NCI-H446 (cell line): ENCODE measurements at regions not wholly inside any gene's neighbourhood (a gene's known extent, or its start where the extent isn't known, plus 50 kb on each side); places are given as distances from the start of the nearest gene placed in this dataset.

ENCODE experiments used
- DNase-seq, 2 experiments: peaks; one replicate each; lab custom pipeline; 2025; lab: John Stamatoyannopoulos, UW

- DNase-seq: no peak
Measured at GRCh38 chr3:182460303-182460702, 333.0 kb upstream of the ATP11B start.

DNA sequence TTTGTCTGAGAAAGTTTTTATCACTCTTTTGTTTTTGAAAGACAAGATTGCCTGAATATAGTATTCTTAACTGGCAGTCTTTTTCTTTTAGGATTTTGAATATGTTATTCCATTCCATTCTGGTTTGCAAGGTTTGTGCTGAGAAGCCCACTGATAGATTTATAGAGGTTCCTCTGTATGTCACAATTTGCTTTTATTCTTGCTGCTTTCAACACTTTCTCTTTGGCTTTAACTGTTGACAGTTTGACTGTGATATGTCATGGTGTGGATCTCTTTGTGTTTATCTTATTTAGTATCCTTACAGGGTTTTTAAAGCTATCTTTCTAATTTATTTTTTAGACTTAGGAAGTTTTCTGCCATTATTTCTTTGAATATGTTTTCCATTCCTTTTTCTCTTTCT is 331.2 kb upstream of the ATP11B start:
- no peak for DNase-seq

DNA sequence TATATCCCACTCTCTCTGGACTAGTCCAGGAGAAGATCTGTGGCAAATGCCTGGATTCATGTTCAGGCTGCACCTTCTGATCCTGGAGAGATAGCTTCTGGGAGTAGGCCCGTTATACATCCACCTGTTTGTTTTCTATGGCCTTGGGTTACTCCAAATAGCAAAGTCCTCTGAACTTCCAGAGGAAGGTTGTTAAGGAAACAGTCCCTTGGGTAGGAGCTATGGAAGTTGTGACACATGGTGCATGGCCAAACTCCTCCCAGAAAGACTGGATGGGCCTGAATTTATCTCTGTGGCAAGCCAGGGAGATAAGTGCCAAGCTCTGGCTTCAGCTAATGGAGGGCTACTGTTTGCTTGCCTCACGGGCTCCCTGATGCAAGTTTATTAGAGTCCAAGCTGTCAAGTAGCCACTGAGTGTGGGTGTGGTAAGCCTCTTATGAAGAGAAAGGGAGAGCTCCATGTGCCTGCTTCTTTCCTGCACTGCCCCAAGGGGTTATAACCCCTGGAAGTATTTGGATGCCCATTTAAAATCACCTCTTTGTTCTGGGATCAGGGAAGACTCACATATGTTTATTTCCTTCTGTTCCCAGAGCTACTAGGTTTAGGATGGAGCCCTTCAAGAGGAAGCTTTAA is 328.7 kb upstream of the ATP11B start:
- no peak for DNase-seq

- DNase-seq: no peak
Measured at GRCh38 chr3:182465301-182466185, 327.8 kb upstream of the ATP11B start.

- DNase-seq: no peak
Measured at GRCh38 chr3:182469086-182469485, 324.2 kb upstream of the ATP11B start.

- no peak for DNase-seq
Measured at GRCh38 chr3:182470187-182470586, 323.1 kb upstream of the ATP11B start.

DNA sequence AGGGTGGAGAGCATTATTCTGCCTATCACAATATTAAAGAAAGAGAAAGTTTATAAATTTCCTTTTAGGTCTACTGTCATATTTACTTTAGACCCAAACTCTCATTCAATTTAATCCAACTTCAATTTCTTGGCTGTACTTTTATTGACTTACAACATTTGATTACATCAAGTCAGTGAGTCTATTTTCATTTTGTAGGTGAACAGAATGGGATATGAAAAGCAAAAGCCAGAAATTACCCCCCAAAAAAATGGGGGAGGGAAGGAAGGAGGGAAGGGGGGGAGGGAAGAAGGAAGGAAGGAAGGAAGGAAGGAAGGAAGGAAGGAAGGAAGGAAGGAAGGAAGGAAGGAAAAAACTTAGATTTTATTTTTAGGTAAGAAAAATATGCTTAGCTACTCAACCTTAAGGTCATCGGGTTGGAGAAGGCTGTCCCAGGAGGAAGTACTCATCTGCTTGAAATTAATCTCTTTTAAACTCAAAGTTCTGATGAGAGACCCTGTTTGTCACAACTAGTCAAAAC is 320.1 kb upstream of the ATP11B start:
- DNase-seq: no peak

DNA sequence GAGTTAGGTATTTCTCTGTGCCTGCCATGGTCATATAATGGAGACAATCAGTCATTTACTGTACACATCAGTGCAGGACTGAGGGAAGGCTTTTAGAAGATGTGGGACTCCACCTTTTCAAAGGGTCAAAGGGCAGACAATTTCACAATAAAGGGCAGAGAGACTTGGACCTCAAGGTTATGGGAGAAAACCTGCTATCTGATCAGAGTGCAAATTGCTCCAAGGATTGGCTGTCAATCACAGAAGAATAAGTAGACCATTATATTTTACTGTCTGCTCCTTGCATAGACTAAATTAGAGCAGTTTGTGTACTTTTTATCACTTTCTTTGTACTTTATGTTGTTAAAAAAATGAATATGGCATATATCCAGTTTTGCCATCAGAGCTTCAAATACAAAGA is 314.9 kb upstream of the ATP11B start:
- DNase-seq: no peak

DNA sequence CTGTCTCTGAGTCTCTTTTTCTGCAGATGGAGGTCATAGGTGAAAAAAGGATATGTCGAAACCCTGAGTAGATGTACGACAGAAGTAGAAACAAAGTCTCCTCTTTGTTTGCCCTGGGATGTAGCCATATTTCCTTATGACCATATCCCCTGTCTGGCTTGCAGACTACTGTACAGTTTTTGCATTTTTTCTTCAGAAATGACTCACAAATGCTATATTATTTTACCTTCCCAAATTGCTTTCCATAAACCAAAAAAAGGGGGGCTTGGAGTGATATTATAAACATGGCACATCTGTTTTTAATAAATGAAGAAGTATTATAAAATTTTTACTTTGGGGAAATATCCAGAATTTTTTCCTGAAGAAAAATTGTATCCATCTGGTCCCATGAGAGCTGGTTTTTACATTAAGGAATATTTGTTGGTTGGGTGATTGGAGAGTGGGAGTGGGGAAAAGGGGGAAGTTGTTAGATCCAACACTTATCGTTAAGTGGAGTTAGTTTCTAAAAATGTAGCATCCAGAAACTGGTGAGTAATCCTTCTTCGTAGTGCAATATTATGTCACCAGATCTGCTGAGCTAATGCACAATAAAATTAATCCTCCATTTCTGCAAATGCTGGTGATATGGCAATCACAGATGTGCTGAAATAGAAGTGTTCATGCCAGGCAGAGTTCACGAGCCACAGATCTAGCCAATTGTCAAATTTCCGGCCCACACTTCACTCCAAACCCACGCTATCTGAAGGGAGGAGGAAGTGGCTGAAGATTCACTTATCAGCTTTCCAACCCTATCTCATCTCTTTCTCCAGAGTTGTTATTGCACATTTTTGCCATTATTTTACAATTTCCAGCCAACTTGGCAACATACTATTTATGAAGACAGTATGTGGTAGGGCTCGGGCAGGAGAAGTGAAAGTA is 313.6 kb upstream of the ATP11B start:
- DNase-seq: no peak

- DNase-seq: no peak
Measured at GRCh38 chr3:182482705-182483104, 310.6 kb upstream of the ATP11B start.

DNA sequence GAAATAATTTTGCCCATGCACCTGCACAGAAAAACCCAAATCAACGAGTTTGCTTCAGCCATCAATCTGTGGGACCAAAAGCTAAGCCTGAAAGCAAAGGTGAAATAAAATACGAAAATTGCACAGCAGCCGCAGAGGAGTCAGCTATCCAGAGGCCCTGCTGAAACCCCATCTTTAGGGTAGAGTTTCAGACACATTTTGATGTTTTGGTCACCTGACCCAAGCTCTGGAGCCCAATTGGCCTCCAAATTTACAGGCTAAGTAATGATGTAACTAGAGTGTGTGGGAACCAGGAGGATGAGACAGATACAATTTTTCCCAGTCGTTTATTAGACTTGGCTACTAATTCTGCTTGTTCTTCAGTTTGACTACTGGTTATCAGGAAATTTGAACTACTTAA is 308.6 kb upstream of the ATP11B start:
- no peak for DNase-seq

DNA sequence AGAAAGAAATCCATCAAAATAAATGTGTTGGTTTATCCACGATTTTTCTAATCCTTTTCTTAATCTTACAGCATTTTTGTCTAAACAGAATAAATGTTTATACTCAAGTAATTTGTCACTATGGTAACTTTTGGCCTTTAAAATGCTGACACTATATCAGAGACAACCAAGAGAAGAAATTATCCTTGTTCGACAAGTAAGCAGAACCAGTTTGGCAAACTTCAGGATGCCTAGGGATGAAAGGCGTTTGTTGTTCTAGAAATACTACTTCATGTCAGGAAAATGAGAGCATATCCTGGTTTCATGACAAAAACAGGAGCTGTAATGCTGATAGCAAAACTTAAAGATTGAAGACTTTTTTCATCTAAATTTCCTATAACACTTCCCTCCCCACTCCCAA is 308.0 kb upstream of the ATP11B start:
- no peak for DNase-seq

DNA sequence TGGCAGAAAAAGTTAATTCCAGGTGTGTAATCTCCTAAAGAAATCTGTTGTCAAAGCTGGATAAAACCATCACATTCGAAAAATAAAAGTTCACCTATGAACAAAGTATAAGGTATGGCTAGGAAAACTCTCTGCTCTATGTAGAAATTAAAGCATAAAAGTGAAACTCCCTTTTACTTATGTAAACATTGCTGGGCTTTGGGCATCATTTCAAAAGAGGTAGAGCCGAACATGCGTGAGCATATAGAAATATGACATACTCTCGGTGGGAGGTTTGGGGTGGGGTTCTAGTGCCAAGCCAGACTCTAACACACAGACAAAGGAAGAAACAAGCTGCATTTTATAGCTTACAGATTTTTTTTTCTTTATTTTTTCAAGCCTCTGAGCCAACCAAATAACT is 306.8 kb upstream of the ATP11B start:
- peak in 1 of 2 experiments; percentile 48 for DNase-seq

DNA sequence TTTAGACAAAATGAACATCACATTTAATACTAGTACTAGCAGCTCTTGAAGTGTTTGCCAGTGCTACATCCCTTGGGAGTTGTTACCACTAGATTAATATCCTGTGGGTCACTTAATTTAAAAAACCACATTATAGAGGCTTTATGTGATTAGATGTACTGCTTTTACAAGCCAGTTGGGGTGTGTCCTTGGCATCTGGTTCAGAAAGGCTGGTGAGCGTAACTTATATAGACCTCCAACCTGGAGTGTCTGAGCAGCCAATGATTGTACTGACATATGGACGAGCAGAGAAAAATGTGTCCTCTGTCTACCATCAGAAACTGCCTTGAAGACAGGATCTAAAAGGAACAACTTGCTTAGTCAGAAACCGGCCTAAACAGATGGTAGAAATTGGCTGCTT is 306.2 kb upstream of the ATP11B start:
- peak; percentile 61 to 92 for DNase-seq

- no peak for DNase-seq
Measured at GRCh38 chr3:182487611-182488010, 305.7 kb upstream of the ATP11B start.

DNA sequence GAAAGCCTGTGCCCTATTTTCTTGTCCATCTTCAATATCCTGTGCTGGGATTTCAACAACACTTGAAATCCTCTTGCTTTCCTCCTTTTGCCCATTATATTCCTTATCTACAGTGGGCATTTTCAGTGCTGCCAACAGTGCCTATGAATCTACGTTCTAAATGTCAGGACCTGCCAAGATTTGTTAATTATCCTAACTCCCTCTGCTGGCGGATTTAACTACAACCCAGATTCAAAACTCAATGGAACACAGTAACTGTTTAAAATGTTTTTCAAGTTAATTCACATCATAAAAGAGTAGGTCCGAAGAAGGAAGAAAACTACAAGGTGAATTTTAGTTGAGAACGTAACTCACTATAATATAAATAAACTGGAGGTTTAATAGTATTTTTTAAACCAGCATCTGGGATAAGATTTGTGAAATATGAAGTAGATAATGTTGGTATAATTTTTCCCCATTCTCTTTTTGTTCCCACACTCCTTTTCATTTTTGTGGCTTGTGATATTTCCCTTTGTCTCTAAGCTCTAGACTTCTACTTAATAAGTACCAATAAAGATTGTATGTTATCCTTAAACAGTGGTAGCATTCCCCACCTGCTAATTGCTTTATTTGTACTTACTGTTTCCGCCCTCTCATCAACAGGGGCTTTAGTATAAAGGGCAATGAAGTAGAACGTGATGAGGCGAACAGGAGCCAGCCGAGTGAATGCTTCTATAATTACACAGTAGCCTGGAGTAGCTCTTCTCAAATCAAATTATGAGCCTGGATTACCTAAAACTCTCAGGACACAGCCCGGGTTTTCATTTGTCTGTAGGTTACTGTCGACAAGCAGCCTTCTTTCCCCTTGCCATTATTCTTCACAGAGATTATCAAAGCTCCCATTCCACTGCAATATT is 302.5 kb upstream of the ATP11B start:
- DNase-seq: peak; percentile 39 to 87

GRCh38 chr3:182491577-182491976 is 301.7 kb upstream of the ATP11B start:
- no peak for DNase-seq

DNA sequence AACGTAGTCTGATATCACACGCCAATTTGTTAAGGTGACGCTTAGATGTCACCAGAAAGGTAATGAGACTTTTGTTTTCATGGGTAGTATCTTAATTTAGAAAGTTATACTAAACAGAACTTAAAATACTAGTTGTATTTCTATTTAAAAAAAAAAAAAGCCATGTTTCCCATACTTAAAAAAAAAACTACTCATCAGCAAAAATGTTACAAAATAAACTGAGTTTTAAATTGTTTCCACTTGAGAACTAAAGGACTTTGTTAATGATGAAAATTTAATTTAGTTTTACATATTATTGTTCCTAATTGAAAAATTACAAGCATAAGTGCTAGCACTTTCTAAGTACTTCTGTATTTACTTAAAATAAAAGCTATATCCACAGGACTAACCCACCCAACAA is 300.8 kb upstream of the ATP11B start:
- DNase-seq: no peak

- no peak for DNase-seq
Measured at GRCh38 chr3:182500289-182500688, 293.0 kb upstream of the ATP11B start.

DNA sequence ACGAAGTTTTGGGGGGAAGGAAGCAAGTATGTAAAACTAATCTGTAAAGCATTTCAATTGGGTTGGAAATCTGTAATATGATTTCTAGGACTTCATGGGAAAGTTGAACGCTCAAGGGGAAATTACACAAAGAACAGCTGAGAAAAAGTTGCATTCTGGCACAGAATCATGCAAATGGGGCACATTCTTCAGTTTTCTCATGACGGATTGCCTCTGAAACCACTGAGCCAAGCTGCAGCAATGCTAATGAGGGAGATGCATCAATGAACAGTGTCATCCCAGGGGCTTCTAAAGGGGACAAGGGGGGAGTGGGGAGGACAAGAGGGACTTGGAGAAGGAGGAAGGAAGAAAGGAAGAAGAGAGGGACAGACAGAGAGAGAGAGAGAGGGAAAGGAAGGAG is 291.4 kb upstream of the ATP11B start:
- DNase-seq: no peak

- no peak for DNase-seq
Measured at GRCh38 chr3:182503401-182503800, 289.9 kb upstream of the ATP11B start.
